HepG2 (cell line): ENCODE measurements at regions not wholly inside any gene's neighbourhood (a gene's known extent, or its start where the extent isn't known, plus 50 kb on each side); places are given as distances from the start of the nearest gene placed in this dataset.

Source experiments
- ATAC-seq: fragments of 200-7000 bp; cut with Tn5 transposase; 3 replicates; pipeline ENCODE4 v1.9.1; 2020; ENCODE audit warnings: mild to moderate bottlenecking, moderate library complexity
- BruUV-seq: library from RNA; stranded (reverse); fragments of 400-500 nt; replicated peaks from 2 replicates; lab custom pipeline; 2021; lab: Mats Ljungman, UMichigan
- CTCF ChIA-PET: fragments of 300-600 bp; formaldehyde crosslinking; extraction: SDS; loops from one replicate; lab custom pipeline; 2021; ENCODE audit warnings: low total read pairs, inconsistent platforms, low intra/inter-chr PET ratio; lab: Yijun Ruan, JAX
- POLR2A ChIA-PET: fragments of 350-600 bp; sonication (Branson Sonifier 250); formaldehyde crosslinking; loops from one replicate; lab custom pipeline; 2020; ENCODE audit warnings: antibody characterized with exemption, inconsistent platforms; lab: Yijun Ruan, JAX
- DNase-seq: peaks from one replicate; pipeline ENCODE4 v3.0.0-alpha.2; 2015; ENCODE audit warnings: low spot score
- FAIRE-seq: peaks from 3 replicates; lab custom pipeline; 2011; peaks lifted over from hg19 to GRCh38; lab: Jason Lieb, UNC
- H2AFZ ChIP-seq: one replicate; pipeline ENCODE4 v1.6.1; 2011; ENCODE audit warnings: low read length, inconsistent platforms
- H3K27ac ChIP-seq: fragments of 300-600 bp; 3 replicates; pipeline ENCODE4 v1.8.0; 2011; ENCODE audit warnings: mixed run types, mild to moderate bottlenecking, mixed read lengths, low read length, inconsistent platforms; ENCODE audit not compliant: insufficient read depth; ENCODE audit errors: extremely low read length
- H3K27me3 ChIP-seq, 2 experiments: fragments of 200-600 bp in 1 of 2; 2 replicates in 1 of 2; 3 replicates in 1 of 2; pipeline versions ENCODE4 v1.6.0 to v1.8.0; 2011; ENCODE audit warnings: low read length in 2 of 2, mild to moderate bottlenecking in 2 of 2, moderate library complexity in 2 of 2, inconsistent platforms in 1 of 2; ENCODE audit not compliant: insufficient read depth in 2 of 2, control insufficient read depth in 1 of 2
- H3K36me3 ChIP-seq, 2 experiments: fragments of 200-600 bp in 1 of 2; replicated peaks in 1 of 2; 2 replicates in 1 of 2; 3 replicates in 1 of 2; pipeline versions ENCODE4 v1.5.1 to v1.8.0; 2011; ENCODE audit warnings: low read length in 2 of 2, inconsistent platforms in 1 of 2; ENCODE audit not compliant: insufficient read depth in 2 of 2, control insufficient read depth in 1 of 2
- H3K4me1 ChIP-seq: 2 replicates; pipeline ENCODE4 v1.5.1; 2012; ENCODE audit warnings: low read length, inconsistent platforms; ENCODE audit not compliant: insufficient read depth
- H3K4me2 ChIP-seq: 2 replicates; pipeline ENCODE4 v1.6.0; 2011; ENCODE audit warnings: low read depth, low read length, inconsistent platforms
- H3K4me3 ChIP-seq, 3 experiments: fragments of 200-600 bp in 1 of 3; sonication (generic), shearing (Covaris generic) in 1 of 3; replicated peaks in 1 of 3; 2 replicates each; pipeline ENCODE4 v1.5.1; 2011 to 2016; ENCODE audit warnings: low read length in 3 of 3, inconsistent platforms in 2 of 3, low read depth in 2 of 3, mild to moderate bottlenecking in 2 of 3, control low read depth in 1 of 3, mixed read lengths in 1 of 3; ENCODE audit not compliant: insufficient read depth in 1 of 3
- H3K79me2 ChIP-seq: one replicate; pipeline ENCODE4 v1.6.1; 2011; ENCODE audit warnings: low read length, inconsistent platforms; ENCODE audit not compliant: insufficient read depth
- H3K9ac ChIP-seq: 2 replicates; pipeline ENCODE4 v1.6.0; 2011; ENCODE audit warnings: mild to moderate bottlenecking, low read depth, low read length, inconsistent platforms; ENCODE audit not compliant: insufficient read depth
- H3K9me3 ChIP-seq: 2 replicates; pipeline ENCODE4 v1.5.1; 2012; ENCODE audit warnings: mild to moderate bottlenecking, low read length
- H4K20me1 ChIP-seq: 2 replicates; pipeline ENCODE4 v1.6.0; 2011; ENCODE audit warnings: inconsistent platforms, mild to moderate bottlenecking, low read length, moderate library complexity; ENCODE audit not compliant: insufficient read depth
- KDM5B ChIP-seq: sonication (generic); formaldehyde crosslinking; IDR thresholded peaks from 2 replicates; pipeline ENCODE4 v1.4.0; 2020; ENCODE audit warnings: missing genetic modification reagents, mild to moderate bottlenecking, borderline replicate concordance
- KLF16 ChIP-seq, 2 experiments: sonication (generic) in 1 of 2; formaldehyde crosslinking in 1 of 2; IDR thresholded peaks; 2 replicates each; pipeline versions ENCODE4 v1.6.1 to v1.8.0; 2016 to 2023; ENCODE audit warnings: missing genetic modification reagents in 2 of 2, missing compliant biosample characterization in 1 of 2
- MED8 ChIP-seq: sonication (generic); formaldehyde crosslinking; IDR thresholded peaks from 2 replicates; pipeline ENCODE4 v1.8.1; 2023; ENCODE audit warnings: mild to moderate bottlenecking, missing genetic modification reagents; ENCODE audit not compliant: insufficient replicate concordance
- RBFOX2 ChIP-seq: fragments of 200-400 bp; formaldehyde crosslinking; IDR thresholded peaks from 2 replicates; pipeline ENCODE4 v1.6.1; 2017; ENCODE audit warnings: low read depth, mild to moderate bottlenecking, low read length
- REL ChIP-seq: sonication (generic); formaldehyde crosslinking; conservative IDR thresholded peaks from 2 replicates; pipeline ENCODE4 v1.8.0; 2022; ENCODE audit warnings: mild to moderate bottlenecking, missing genetic modification reagents, moderate library complexity
- TIGD3 ChIP-seq: sonication (generic); formaldehyde crosslinking; IDR thresholded peaks from 2 replicates; pipeline ENCODE4 v1.5.1; 2020; ENCODE audit warnings: mild to moderate bottlenecking, missing genetic modification reagents, borderline replicate concordance
- ZBTB25 ChIP-seq: IDR thresholded peaks from 2 replicates; pipeline ENCODE4 v1.6.1; 2018; ENCODE audit warnings: missing genetic modification reagents
- ZNF180 ChIP-seq: sonication (generic); formaldehyde crosslinking; IDR thresholded peaks from 2 replicates; pipeline ENCODE4 v1.4.0; 2020; ENCODE audit warnings: low read depth, missing genetic modification reagents, borderline replicate concordance
- ZNF234 ChIP-seq: sonication (generic); formaldehyde crosslinking; conservative IDR thresholded peaks from 2 replicates; pipeline ENCODE4 v1.5.1; 2020; ENCODE audit warnings: mild to moderate bottlenecking, missing genetic modification reagents
- ZNF350 ChIP-seq: sonication (generic); formaldehyde crosslinking; IDR thresholded peaks from 2 replicates; pipeline ENCODE4 v1.4.0; 2020; ENCODE audit warnings: mild to moderate bottlenecking, low read depth, missing genetic modification reagents, borderline replicate concordance
- ZNF44 ChIP-seq: sonication (generic); formaldehyde crosslinking; IDR thresholded peaks from 2 replicates; pipeline ENCODE4 v1.5.1; 2020; ENCODE audit warnings: mild to moderate bottlenecking, missing genetic modification reagents
- ZNF800 ChIP-seq: sonication (generic); formaldehyde crosslinking; IDR thresholded peaks from 2 replicates; pipeline ENCODE4 v1.4.0; 2020; ENCODE audit warnings: missing genetic modification reagents
- ZZZ3 ChIP-seq: sonication (generic); formaldehyde crosslinking; IDR thresholded peaks from 2 replicates; pipeline ENCODE4 v1.4.0; 2020; ENCODE audit warnings: missing genetic modification reagents, mild to moderate bottlenecking, borderline replicate concordance
- WGBS: methylation state at CpG from one replicate; pipeline ENCODE4 v1.1.6; 2017; ENCODE audit warnings: low lambda C conversion rate; 5-methylcytosine and 5-hydroxymethylcytosine counted together
- in situ Hi-C: cut with HindIII; loops from 2 replicates; pipeline ENCODE4 v1.10.0; 2017; ENCODE audit warnings: low pct_unique_long_range_greater_than_20kb; ENCODE audit not compliant: extremely low pct_ligation_motif_present
- intact Hi-C: fragments of 100-400 bp; cut with micrococcal nuclease; formaldehyde crosslinking; loops from one replicate; pipeline ENCODE4 v1.10.0; 2022; ENCODE audit not compliant: unreplicated experiment

GRCh38 chr1:187570166-187570565 is 741.4 kb downstream of the PLA2G4A start:
- Histone ChIP-seq H2AFZ (no peak overlapping the region), H3K4me3 (no peak overlapping the region), H3K79me2 (no peaks in the 10 kb centered on the region), H3K4me1 (no peaks in the 10 kb centered on the region), H3K9me3 (no peaks in the 10 kb centered on the region), H3K9ac (no peak overlapping the region), H3K27me3 (no peaks in the 10 kb centered on the region), H3K27ac (no peak overlapping the region), H3K36me3 (no peaks in the 10 kb centered on the region), H4K20me1 (no peaks in the 10 kb centered on the region), H3K4me2 (no peak overlapping the region)
- FAIRE-seq (no peak), ATAC-seq (no peak), DNase-seq (no peak)
- intact Hi-C loops (no loop called here), in situ Hi-C loops (no loop called here)
- ChIA-PET CTCF (no interaction called here), POLR2A (no interaction called here)
- WGBS: 0% methylated on average over 2 of the region's 2 CpGs
- TF ChIP-seq ZNF180 (CRISPR knock-in tag): no peak
- no peak for TF ChIP-seq ZNF800
- BruUV-seq: no TSS peak

- CTCF ChIA-PET: no interaction called here
- FAIRE-seq (no peak), DNase-seq (no peak), ATAC-seq (no peak)
- Histone ChIP-seq H3K27ac (no peak overlapping the region), H3K27me3 (no peaks in the 10 kb centered on the region), H4K20me1 (no peaks in the 10 kb centered on the region), H3K9me3 (no peaks in the 10 kb centered on the region), H3K4me1 (no peaks in the 10 kb centered on the region), H3K4me3 (no peak overlapping the region), H3K36me3 (no peaks in the 10 kb centered on the region), H3K4me2 (no peak overlapping the region), H3K79me2 (no peaks in the 10 kb centered on the region)
- BruUV-seq: no TSS peak
- 5% methylated on average over 1 of the region's 1 CpG for WGBS
- intact Hi-C loops: no loop called here
- TF ChIP-seq ZZZ3 (CRISPR knock-in tag): no peak
- TF ChIP-seq KDM5B (CRISPR knock-in tag): no peak
- TF ChIP-seq TIGD3 (CRISPR knock-in tag): no peak
- no peak for TF ChIP-seq REL
- TF ChIP-seq ZNF44 (CRISPR knock-in tag): no peak
- no peak for TF ChIP-seq ZBTB25 (CRISPR knock-in tag)
- no peak for TF ChIP-seq KLF16 (CRISPR knock-in tag; IDR thresholded peaks at IDR 0.05)
- no peak for TF ChIP-seq MED8 (CRISPR knock-in tag)
- TF ChIP-seq RBFOX2: no peak
- TF ChIP-seq ZNF350: no peak
- TF ChIP-seq ZNF234: no peak
- TF ChIP-seq, all 625 proteins: peak for 0
- POLR2A ChIA-PET: no interaction called here
- in situ Hi-C loops: no loop called here
- no peak overlapping the region for H3K9ac ChIP-seq
- H2AFZ ChIP-seq: no peak overlapping the region
These were observed 748.9 kb downstream of the PLA2G4A start for GRCh38 chr1:187577610-187578009.
